IgD-negative memory B cell (primary cell): ENCODE measurements at regions not wholly inside any gene's neighbourhood (a gene's known extent, or its start where the extent isn't known, plus 50 kb on each side); places are given as distances from the start of the nearest gene placed in this dataset.

Source experiments
- H3K27ac Mint-ChIP-seq, 3 donors: one replicate each; pipeline ENCODE4 v1.8.0; 2020 to 2022; ENCODE audit warnings: mild to moderate bottlenecking in 3 of 3, mixed read lengths in 3 of 3, moderate library complexity in 1 of 3
- H3K27me3 Mint-ChIP-seq: one replicate; pipeline ENCODE4 v1.8.0; 2021; ENCODE audit warnings: mixed read lengths
- H3K36me3 Mint-ChIP-seq: one replicate; pipeline ENCODE4 v1.8.0; 2020; ENCODE audit warnings: mild to moderate bottlenecking, mixed read lengths
- H3K4me1 Mint-ChIP-seq, 3 donors: one replicate each; pipeline ENCODE4 v1.8.0; 2020 to 2022; ENCODE audit warnings: mixed read lengths in 3 of 3, mild to moderate bottlenecking in 1 of 3
- H3K4me3 Mint-ChIP-seq, 4 donors: one replicate each; pipeline ENCODE4 v1.8.0; 2020 to 2022; ENCODE audit warnings: mild to moderate bottlenecking in 4 of 4, mixed read lengths in 4 of 4, moderate library complexity in 3 of 4
- H3K9me3 Mint-ChIP-seq, 3 donors: one replicate each; pipeline ENCODE4 v1.8.0; 2020 to 2021; ENCODE audit warnings: mixed read lengths in 3 of 3, mild to moderate bottlenecking in 1 of 3

DNA sequence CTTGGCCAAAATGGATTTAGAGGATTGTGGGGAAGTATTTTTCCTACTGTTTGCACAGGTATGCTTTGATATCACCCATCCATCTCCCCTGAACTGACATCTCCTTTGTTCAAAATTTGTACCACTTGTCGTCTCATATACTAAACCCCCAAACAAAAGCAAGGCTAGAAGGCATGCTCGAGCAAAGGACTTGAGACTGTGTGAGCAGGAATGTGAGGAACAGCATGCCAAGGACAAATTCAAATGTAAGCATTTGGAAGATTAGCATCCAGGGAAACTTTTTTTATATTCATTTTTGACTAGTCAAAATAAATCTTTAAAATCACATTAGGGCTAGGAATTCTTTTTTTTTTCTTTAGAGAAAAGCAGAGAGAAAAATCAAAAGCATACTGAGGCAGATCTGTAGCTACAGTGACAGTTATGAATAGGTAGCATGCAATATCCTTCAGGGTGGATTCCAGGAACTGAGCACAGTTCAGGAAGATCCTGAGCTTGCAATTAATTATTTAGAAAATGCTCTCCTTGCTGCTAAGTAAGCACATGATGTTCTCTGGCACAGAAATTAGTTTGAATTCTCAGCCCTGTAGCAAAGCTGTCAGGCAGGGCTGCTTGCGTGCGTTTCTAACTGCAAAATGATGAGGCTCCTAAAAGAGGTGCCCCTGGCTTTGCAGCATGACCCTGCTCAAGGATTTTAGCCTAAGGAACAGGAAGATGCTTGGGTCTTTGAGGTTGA, 327.7 kb downstream of the LRIG3 start:
- Mint-ChIP-seq H3K9me3 (no peaks in the 10 kb centered on the region), H3K4me3 (no peak overlapping the region), H3K27ac (no peak overlapping the region), H3K27me3 (no peaks in the 10 kb centered on the region), H3K4me1 (no peaks in the 10 kb centered on the region), H3K36me3 (no peaks in the 10 kb centered on the region)

DNA sequence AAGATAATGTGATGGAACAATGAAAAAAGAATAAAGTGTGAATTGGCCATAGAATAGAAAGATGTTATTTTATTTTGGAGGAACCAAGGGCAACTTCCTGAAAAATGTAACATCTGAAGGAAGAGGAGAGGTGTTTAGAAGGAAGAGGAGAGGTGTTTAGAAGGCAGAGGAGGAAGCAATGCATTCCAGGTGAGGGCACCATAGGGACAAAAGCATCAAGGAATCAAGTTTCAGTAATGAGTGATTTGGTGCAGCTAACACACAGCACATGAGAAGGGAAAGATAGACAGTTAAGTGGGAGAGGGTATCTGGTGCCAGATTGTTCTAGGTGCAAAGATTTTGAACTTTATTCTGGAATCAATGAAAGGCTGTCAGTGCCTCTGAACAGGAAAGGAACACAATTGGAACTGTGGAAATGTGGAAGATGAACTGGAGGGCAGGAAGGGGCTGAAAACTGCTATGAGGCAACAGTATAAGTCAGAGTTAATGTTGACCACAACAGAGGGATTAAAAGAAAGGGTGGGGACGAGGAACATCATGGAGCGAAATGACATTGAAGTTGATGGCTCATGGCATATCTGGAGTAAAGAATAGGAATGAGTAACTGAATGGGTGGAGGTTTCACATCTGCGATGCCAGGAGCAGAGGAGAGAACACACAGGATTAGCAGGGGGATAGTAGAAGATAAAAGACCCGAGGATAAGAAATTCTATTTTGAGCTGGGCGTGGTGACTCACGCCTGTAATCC, 326.6 kb downstream of the LRIG3 start:
- H3K27ac Mint-ChIP-seq: no peak overlapping the region
- no peaks in the 10 kb centered on the region for H3K36me3 Mint-ChIP-seq
- H3K4me1 Mint-ChIP-seq: no peaks in the 10 kb centered on the region
- no peaks in the 10 kb centered on the region for H3K27me3 Mint-ChIP-seq
- no peaks in the 10 kb centered on the region for H3K9me3 Mint-ChIP-seq
- H3K4me3 Mint-ChIP-seq: no peak overlapping the region

DNA sequence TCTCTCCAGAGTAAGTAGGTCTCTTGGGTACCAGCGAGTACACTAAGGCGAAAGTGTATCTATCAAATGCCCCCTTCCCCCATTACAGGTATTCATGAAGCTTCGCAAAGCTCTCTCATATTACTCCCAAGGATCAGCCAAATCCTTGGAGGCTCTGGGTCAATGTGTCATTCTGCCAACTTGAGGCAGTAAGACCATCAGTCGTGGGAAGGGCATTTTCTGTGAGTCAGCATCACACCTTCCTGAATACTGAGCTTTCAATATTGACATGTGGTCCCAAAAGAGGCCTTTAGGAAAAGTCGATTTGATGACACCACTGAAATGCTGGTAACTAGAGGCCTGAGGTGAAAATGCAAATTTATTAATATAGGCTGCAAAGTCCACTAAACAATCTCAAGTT, 323.9 kb downstream of the LRIG3 start:
- Mint-ChIP-seq H3K9me3 (peaks cover 0 to 5% (median 3%) of the 10 kb centered on the region in 3 donors), H3K27me3 (no peaks in the 10 kb centered on the region), H3K4me1 (no peaks in the 10 kb centered on the region), H3K27ac (no peak overlapping the region), H3K4me3 (no peak overlapping the region), H3K36me3 (no peaks in the 10 kb centered on the region)

DNA sequence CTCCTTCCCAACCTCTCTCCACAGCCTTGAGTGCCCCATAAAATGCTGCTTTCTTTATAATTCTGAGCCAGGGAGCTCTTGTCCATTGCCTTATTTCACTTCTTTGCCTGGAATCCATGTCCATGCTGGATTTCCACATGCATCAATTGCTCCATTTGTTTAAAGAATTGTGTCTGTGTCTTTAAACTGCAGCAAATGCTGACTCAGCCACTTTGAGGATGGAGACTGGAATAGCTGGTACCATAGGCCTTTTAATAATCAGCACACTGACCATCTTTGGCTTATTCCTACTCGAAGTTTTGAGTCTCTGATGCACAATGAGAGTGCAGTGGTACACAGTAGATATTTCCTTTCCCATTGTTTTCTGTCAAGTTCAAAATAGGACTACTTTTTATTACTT, 318.8 kb downstream of the LRIG3 start:
- Mint-ChIP-seq H3K27ac (no peak overlapping the region), H3K4me3 (no peak overlapping the region)

DNA sequence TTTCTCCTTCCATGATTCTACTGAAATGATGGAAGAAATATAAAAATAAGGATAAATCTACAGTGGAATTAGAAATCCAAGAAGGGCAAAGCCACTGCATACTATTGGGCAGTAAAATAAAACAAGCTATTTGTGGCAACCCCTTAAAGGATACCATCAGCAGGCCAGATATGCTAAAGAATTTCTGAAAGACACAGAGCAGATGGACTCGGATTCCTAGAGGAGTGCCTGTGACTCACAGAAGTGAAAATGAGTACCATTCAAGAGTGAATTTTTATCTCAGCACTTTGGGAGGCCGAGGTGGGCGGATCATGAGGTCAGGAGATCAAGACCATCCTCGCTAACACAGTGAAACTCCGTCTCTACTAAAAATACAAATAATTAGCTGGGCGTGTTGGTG, 318.1 kb downstream of the LRIG3 start:
- Mint-ChIP-seq H3K27me3 (no peaks in the 10 kb centered on the region), H3K27ac (no peak overlapping the region), H3K36me3 (no peaks in the 10 kb centered on the region), H3K4me3 (no peak overlapping the region), H3K4me1 (no peaks in the 10 kb centered on the region), H3K9me3 (peaks cover 0 to 6% (median 5%) of the 10 kb centered on the region in 3 donors)

More for the DNA sequence above, 318.8 kb downstream of the LRIG3 start:
- H3K36me3 Mint-ChIP-seq: no peaks in the 10 kb centered on the region
- H3K9me3 Mint-ChIP-seq: peaks cover 0 to 6% (median 5%) of the 10 kb centered on the region in 3 donors
- H3K27me3 Mint-ChIP-seq: no peaks in the 10 kb centered on the region
- H3K4me1 Mint-ChIP-seq: no peaks in the 10 kb centered on the region

DNA sequence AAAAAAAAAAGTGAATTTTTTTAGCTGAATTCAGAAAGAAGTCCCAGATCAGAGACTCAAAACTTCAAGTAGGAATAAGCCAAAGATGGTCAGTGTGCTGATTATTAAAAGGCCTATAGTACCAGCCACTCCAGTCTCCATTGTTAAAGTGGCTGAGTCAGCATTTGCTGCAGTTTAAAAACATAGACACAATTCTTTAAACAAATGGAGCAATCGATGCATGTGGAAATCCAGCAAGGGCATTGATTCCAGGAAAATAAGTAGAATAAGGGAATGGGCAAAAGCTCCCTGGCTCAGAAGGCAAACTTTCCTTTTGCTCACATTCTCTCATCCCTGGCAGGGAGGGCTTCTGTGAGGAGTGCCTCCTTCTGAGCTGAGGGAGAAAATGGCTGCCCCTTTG, 317.6 kb downstream of the LRIG3 start:
- no peaks in the 10 kb centered on the region for H3K36me3 Mint-ChIP-seq
- no peaks in the 10 kb centered on the region for H3K4me1 Mint-ChIP-seq
- H3K4me3 Mint-ChIP-seq: no peak overlapping the region
- no peaks in the 10 kb centered on the region for H3K27me3 Mint-ChIP-seq
- H3K27ac Mint-ChIP-seq: no peak overlapping the region
- H3K9me3 Mint-ChIP-seq: peaks cover 0 to 6% (median 5%) of the 10 kb centered on the region in 3 donors

DNA sequence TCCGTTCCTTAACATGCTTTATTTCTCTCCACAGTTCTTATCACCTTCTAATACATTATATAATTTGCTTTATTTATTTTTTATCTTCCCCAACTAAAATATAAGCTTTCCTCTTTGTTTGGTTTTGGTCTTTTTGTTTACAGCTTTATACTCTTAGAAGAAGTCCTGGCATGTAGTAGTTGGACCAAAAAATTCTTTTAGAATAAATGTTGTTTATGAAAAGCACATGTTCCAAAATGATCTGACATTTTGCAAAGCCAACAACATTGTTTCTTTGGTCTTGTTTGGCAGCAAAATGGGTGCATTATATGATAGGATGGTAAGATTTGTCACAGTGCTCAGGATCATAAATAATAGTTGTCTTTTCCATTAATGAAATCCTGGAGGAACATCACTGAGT, 312.5 kb downstream of the LRIG3 start:
- peaks cover 2% of the 10 kb centered on the region for H3K36me3 Mint-ChIP-seq
- H3K4me1 Mint-ChIP-seq: no peaks in the 10 kb centered on the region

DNA sequence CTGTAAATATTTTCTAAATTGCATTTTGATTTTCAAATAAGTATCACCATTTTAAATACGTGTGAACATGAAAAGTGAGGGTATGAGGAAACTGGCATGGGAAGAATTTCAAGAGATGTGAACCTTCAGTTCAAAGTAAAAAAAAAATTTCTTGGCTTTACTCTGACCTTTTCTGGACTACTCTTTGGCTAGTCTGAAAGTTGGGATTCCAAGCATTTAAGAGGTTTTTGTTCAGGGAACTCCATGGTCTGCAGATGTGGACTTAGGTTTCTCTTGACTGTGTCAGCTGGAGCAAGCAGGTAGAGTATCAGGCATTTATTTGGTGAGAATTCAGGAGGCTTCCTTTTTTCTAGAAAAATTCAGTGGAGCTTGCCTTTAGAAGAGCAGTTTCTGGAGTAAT, 311.6 kb downstream of the LRIG3 start:
- H3K27me3 Mint-ChIP-seq: no peaks in the 10 kb centered on the region
- no peaks in the 10 kb centered on the region for H3K4me1 Mint-ChIP-seq
- H3K4me3 Mint-ChIP-seq: no peak overlapping the region
- peaks cover 2% of the 10 kb centered on the region for H3K36me3 Mint-ChIP-seq
- peak overlapping the region in 1 of 3 donors; percentile 64 for H3K27ac Mint-ChIP-seq
- peaks cover 0 to 5% (median 0%) of the 10 kb centered on the region in 3 donors for H3K9me3 Mint-ChIP-seq

More for the DNA sequence above, 312.5 kb downstream of the LRIG3 start:
- Mint-ChIP-seq H3K27me3 (no peaks in the 10 kb centered on the region), H3K4me3 (no peak overlapping the region), H3K27ac (no peak overlapping the region), H3K9me3 (peaks cover 0 to 3% (median 0%) of the 10 kb centered on the region in 3 donors)

DNA sequence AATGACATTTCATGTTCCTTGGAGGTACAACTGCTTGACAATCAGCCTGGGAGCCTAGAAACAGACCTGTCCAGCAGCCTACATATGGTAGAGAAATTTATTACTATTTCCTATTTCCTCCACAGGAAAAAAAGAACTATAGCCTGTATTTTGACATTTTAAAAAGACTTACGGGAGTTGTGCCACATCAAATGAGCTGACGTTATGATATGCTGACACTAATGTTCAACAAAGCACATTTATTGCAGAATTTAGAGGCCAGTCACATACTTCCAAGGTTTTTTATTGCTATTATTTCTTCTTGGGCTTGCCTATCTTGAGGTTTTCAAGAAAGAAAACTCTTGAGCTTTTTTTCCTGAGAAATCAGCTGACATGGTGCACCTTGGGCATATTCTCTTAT, 305.3 kb downstream of the LRIG3 start:
- H3K4me1 Mint-ChIP-seq: no peaks in the 10 kb centered on the region
- H3K27me3 Mint-ChIP-seq: peaks cover 2% of the 10 kb centered on the region
- H3K36me3 Mint-ChIP-seq: no peaks in the 10 kb centered on the region
- H3K27ac Mint-ChIP-seq: no peak overlapping the region
- no peak overlapping the region for H3K4me3 Mint-ChIP-seq
- peaks cover 3 to 8% (median 3%) of the 10 kb centered on the region in 3 donors for H3K9me3 Mint-ChIP-seq

DNA sequence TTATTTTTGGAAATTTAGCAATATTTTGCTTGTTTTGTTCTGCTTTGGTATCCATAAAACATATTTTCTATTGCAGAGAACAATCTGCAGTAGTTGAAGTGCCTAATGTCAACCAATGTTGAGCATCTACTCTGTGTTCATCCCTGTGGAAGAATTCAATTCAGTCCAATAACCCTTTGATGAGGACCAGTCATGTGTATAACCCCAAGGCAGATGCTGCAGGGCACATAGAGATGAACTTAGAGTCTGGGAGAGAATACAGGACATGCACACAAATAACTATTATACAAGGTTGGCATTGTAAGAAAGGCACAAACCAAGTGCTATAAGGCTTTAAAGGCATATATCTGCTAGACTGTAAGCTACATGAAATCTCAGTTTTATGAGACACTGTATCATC, 304.7 kb downstream of the LRIG3 start:
- Mint-ChIP-seq H3K27me3 (peaks cover 2% of the 10 kb centered on the region), H3K27ac (no peak overlapping the region), H3K4me1 (no peaks in the 10 kb centered on the region), H3K9me3 (peaks cover 3 to 12% (median 6%) of the 10 kb centered on the region in 3 donors), H3K4me3 (no peak overlapping the region), H3K36me3 (no peaks in the 10 kb centered on the region)

DNA sequence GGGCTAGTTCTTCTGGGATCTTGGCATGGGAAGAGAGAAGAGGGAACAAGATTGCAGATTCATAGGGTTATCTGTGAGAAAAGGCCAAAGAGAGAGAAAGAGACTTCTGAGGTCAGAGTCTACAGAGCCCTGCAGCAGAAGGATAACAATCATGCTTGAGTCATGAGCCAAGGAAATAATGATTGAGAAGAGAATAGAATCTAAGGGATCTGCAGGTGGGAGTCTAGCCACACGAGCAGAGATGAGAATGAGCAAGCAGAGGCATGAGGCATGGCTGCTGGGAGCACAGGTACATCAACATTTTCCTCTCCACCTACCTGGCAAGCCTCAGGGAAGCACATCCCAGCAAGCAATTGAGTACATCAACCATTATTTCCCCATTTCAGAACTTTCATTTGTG, 303.7 kb downstream of the LRIG3 start:
- H3K27me3 Mint-ChIP-seq: peaks cover 2% of the 10 kb centered on the region
- H3K36me3 Mint-ChIP-seq: no peaks in the 10 kb centered on the region
- H3K4me1 Mint-ChIP-seq: no peaks in the 10 kb centered on the region
- H3K27ac Mint-ChIP-seq: no peak overlapping the region
- no peak overlapping the region for H3K4me3 Mint-ChIP-seq
- H3K9me3 Mint-ChIP-seq: peaks cover 3 to 12% (median 6%) of the 10 kb centered on the region in 3 donors

DNA sequence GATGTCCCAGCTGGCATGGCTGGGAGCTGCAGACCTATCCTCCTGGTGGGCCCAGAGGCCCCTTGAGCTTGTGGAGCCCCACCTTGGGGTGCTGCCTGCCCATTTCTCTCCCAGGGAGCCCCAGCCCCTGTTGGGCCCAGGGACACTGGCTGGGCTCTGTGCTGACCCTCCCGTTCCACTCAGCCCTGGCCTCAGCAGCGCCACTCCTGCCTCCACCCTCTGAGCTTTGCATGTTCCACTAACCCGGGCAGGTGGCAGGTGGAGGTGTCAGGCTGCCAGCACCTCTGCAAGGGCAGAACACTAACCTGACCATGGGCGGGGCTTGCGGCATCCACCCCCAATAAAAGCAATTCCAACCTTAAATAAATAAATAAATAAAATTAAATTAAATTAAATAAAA, 299.2 kb downstream of the LRIG3 start:
- Mint-ChIP-seq H3K27ac (no peak overlapping the region), H3K4me1 (no peaks in the 10 kb centered on the region), H3K27me3 (no peaks in the 10 kb centered on the region), H3K36me3 (no peaks in the 10 kb centered on the region), H3K9me3 (peaks cover 3 to 8% (median 7%) of the 10 kb centered on the region in 3 donors), H3K4me3 (no peak overlapping the region)

DNA sequence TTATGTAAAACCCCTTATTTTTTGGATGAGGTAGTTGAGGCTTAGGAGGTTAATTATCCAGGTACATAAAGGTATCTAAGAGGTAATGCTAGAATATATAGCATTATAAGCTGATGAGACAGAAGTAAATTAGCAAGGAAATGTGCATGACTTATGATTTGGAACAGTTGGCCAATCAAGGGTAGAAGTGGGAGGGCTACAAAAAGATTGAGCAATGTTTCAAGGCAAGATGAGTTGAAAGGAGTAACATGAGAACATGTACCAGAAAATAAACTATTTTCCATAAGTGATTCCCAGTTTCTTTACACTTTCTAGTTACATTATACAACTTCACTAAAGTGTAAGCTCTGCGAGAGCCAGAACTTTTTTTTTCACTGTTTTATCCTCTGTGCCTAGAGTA, 290.9 kb downstream of the LRIG3 start:
- Mint-ChIP-seq H3K27ac (no peak overlapping the region), H3K36me3 (no peaks in the 10 kb centered on the region), H3K9me3 (peaks cover 0 to 3% (median 0%) of the 10 kb centered on the region in 3 donors), H3K4me1 (no peaks in the 10 kb centered on the region), H3K27me3 (no peaks in the 10 kb centered on the region), H3K4me3 (no peak overlapping the region)

DNA sequence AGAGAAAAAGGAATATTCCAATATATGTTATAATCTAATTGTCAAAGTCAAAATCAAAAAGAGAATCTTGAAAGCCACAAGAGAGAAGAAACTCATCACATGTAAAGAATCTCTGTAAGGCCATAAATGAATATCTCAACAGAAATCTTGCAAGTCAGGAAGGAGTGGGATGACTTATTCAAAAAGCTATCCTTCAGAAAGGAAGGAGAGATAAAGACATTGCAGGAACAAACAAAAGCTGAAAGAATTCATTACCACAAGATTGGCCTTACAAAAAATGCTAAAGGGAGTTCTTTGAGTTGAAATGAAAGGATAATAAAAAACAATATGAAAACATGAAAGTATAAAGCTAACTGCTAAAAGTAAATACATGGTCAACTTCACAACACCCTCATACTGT, 286.8 kb downstream of the LRIG3 start:
- Mint-ChIP-seq H3K27me3 (no peaks in the 10 kb centered on the region), H3K27ac (no peak overlapping the region), H3K4me3 (no peak overlapping the region), H3K4me1 (no peaks in the 10 kb centered on the region), H3K36me3 (no peaks in the 10 kb centered on the region), H3K9me3 (peaks cover 0 to 3% (median 2%) of the 10 kb centered on the region in 3 donors)

DNA sequence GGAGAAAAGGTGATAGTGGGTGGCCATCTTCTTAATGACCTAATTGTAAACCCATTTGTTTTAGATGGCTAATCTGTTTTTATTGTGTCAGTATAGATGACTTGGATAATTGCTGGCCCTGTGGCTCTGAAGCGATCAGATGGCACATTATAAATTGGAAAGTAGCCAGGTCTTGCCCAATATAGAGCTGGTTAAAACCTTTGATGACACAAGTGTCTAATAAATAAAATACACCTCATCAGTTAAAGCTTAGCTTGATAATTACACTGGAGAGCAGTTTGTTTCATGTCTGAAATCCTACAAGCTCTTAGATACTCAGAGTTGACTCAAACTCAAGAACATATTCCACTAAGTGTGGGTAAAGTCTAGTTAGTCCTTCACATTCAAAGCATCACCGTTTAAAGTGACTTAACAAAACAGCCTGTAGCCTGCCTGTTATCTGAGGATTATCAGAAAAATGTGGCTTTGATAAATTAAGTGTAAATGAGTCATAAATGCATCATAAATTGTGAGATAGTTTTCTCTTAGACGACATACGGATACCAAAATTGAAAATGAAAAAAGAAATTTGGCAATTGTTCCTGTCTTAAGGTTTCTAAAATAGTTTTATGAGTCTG, 280.9 kb downstream of the LRIG3 start:
- H3K4me1 Mint-ChIP-seq: no peaks in the 10 kb centered on the region
- H3K4me3 Mint-ChIP-seq: no peak overlapping the region
- H3K27me3 Mint-ChIP-seq: no peaks in the 10 kb centered on the region
- no peaks in the 10 kb centered on the region for H3K36me3 Mint-ChIP-seq
- H3K27ac Mint-ChIP-seq: no peak overlapping the region
- peaks cover 0 to 3% (median 2%) of the 10 kb centered on the region in 3 donors for H3K9me3 Mint-ChIP-seq
